ENCODE measurements at regions not wholly inside any gene's neighbourhood (a gene's known extent, or its start where the extent isn't known, plus 50 kb on each side); places are given as distances from the start of the nearest gene placed in this dataset.

DNA sequence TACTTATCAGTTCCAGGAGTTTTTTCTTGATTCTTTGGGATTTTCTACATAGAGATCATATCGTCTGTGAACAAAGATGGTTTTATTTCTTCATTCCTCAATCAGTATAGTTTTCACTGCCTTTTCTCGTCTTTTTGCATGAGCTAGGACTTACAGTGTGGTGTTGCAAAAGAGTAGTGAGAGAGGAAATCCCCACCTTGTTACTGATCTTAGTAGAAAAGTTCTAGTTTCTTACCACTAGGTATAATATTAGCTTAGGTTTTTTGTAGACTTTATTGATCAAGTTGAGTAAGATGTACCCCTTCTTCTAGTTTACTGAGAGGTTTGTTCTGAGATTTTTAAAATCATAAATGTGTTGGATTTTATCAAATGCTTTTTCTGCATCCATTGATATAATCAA lies 123.3 kb downstream of the TMEM26 start:
- Histone ChIP-seq H3K4me1 (no peaks in the 10 kb centered on the region), H3K4me2 (ENCODE audit: low read length) (no peak overlapping the region), H3K27ac (no peak overlapping the region), H3K36me3 (ENCODE audit: control insufficient read depth, insufficient read depth, low read length) (no peaks in the 10 kb centered on the region), H3K79me2 (no peaks in the 10 kb centered on the region), H2AFZ (no peak overlapping the region), H3K27me3 (ENCODE audit: control insufficient read depth, insufficient read depth, low read length) (no peaks in the 10 kb centered on the region), H3K4me3 (ENCODE audit: low read depth, low read length) (no peak overlapping the region), H3K9me3 (ENCODE audit: control insufficient read depth, low read length) (no peaks in the 10 kb centered on the region), H3K9ac (no peak overlapping the region)
- TF ChIP-seq, protein P1, sequence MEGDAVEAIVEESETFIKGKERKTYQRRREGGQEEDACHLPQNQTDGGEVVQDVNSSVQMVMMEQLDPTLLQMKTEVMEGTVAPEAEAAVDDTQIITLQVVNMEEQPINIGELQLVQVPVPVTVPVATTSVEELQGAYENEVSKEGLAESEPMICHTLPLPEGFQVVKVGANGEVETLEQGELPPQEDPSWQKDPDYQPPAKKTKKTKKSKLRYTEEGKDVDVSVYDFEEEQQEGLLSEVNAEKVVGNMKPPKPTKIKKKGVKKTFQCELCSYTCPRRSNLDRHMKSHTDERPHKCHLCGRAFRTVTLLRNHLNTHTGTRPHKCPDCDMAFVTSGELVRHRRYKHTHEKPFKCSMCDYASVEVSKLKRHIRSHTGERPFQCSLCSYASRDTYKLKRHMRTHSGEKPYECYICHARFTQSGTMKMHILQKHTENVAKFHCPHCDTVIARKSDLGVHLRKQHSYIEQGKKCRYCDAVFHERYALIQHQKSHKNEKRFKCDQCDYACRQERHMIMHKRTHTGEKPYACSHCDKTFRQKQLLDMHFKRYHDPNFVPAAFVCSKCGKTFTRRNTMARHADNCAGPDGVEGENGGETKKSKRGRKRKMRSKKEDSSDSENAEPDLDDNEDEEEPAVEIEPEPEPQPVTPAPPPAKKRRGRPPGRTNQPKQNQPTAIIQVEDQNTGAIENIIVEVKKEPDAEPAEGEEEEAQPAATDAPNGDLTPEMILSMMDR (IDR thresholded peaks at IDR 0.05) = no peak

DNA sequence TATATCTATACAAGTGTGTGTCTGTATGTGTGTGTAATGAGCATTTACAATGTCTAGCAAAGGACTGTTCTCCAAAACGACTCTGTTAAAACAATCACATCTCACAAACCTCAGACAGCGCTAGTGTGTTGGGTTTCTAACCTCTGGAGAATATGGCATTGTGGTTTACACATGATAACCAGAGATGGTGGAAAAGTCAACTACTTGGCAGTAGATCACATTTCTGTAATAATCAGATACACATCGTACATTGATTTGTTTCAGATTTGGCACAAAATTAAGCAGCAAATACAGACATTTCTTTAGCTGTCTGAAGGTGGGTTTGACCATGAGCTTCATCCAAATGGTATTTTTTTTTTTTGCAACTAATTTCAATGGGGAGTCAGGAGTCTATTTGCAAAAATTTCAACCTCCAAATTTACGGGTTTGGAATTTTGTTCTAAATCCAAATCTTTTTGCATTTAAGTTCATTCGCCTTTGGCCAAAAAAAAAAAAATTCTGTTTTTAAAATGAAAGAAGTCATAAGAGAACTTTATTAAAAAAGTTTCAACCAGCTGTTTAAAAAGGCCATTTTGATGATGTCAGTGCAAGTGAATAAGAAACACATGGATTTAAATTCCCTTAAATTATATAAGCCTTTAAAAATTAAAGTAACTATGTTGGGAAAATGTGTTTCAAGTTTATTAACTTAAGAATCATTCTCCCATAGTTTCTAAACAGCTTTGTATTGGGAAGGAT lies 127.8 kb downstream of the TMEM26 start:
- H3K4me1 ChIP-seq = no peaks in the 10 kb centered on the region
- H3K79me2 ChIP-seq = no peaks in the 10 kb centered on the region
- no peak overlapping the region for H3K4me3 ChIP-seq (ENCODE audit: low read depth, low read length)
- no peak overlapping the region for H3K27ac ChIP-seq
- TF ChIP-seq, protein P1 (IDR thresholded peaks at IDR 0.05) = no peak
- no peak overlapping the region for H3K9ac ChIP-seq
- no peaks in the 10 kb centered on the region for H3K36me3 ChIP-seq (ENCODE audit: control insufficient read depth, insufficient read depth, low read length)
- no peak overlapping the region for H3K4me2 ChIP-seq (ENCODE audit: low read length)
- no peak overlapping the region for H2AFZ ChIP-seq
- no peaks in the 10 kb centered on the region for H3K27me3 ChIP-seq (ENCODE audit: control insufficient read depth, insufficient read depth, low read length)
- H3K9me3 ChIP-seq (ENCODE audit: control insufficient read depth, low read length) = no peaks in the 10 kb centered on the region

DNA sequence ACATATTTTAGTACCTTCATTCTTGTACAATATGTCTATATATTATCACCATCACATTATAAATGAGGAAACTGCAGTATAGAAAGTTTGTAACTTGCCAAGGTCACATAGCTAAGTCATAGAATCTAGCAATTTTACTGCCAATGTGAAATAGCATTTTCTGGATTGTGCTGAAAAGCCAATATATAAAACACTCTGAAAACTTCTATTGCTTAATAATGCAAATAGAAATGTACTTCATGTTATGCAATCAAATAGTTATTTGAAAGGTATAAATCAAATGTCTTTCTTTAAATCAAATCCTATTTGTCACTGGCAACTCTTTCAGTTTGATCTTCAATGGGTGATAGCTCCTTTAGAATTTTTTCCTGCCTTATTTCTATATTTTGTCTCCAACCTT lies 129.5 kb downstream of the TMEM26 start:
- no peak overlapping the region for H3K4me3 ChIP-seq (ENCODE audit: low read depth, low read length)
- H2AFZ ChIP-seq = no peak overlapping the region
- H3K27me3 ChIP-seq (ENCODE audit: control insufficient read depth, insufficient read depth, low read length) = no peaks in the 10 kb centered on the region
- H3K4me1 ChIP-seq = no peaks in the 10 kb centered on the region
- TF ChIP-seq, protein P1 (IDR thresholded peaks at IDR 0.05) = no peak
- no peak overlapping the region for H3K27ac ChIP-seq
- no peak overlapping the region for H3K9ac ChIP-seq
- no peaks in the 10 kb centered on the region for H3K36me3 ChIP-seq (ENCODE audit: control insufficient read depth, insufficient read depth, low read length)
- H3K9me3 ChIP-seq (ENCODE audit: control insufficient read depth, low read length) = no peaks in the 10 kb centered on the region
- no peak overlapping the region for H3K4me2 ChIP-seq (ENCODE audit: low read length)
- H3K79me2 ChIP-seq = no peaks in the 10 kb centered on the region

DNA sequence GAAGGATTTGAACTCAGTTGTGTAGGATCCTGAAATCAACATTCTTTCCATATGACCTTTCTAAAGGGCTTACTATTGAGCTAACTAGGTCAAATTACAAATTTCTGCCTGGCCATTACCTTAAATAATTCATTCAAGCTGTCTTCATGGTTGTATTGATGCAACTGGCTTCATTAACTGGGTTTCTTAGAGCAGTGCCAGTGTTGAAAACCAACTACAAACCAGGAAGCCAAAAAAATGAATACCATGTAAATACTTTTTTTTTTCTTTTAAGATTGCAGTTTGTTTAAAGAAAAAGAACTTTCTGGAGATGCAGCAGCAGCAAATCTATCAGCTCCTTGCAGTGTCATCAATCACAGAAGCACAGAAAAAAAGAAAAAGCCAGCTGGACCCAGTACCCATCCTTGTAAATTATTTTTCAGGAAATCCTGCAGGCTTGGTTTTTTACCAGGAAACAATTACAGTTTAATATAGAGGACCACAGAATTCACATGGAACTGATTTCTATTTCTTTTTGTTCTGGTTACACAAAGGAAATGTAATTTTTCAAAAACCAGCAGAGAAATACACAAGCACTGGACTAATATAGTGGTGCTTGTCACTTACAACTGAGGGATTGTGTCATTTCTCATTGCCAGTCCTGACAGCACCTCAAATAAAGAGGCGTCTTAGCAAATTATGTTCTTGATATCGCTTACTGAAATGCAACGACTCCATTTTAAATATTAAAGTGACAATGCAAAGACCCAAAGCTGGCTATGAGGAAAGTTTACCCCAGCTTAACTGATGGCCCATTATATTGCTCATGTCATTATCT lies 131.9 kb downstream of the TMEM26 start:
- Histone ChIP-seq H3K27ac (no peak overlapping the region), H3K79me2 (no peaks in the 10 kb centered on the region), H2AFZ (no peak overlapping the region), H3K9me3 (ENCODE audit: control insufficient read depth, low read length) (no peaks in the 10 kb centered on the region), H3K9ac (no peak overlapping the region), H3K4me1 (no peaks in the 10 kb centered on the region), H3K4me2 (ENCODE audit: low read length) (no peak overlapping the region), H3K4me3 (ENCODE audit: low read depth, low read length) (no peak overlapping the region), H3K36me3 (ENCODE audit: control insufficient read depth, insufficient read depth, low read length) (no peaks in the 10 kb centered on the region), H3K27me3 (ENCODE audit: control insufficient read depth, insufficient read depth, low read length) (no peaks in the 10 kb centered on the region)
- TF ChIP-seq, protein P1 (IDR thresholded peaks at IDR 0.05) = no peak

Data from parathyroid adenoma (tissue), 2 donors.